Brain microvascular endothelial cell (primary cell): ENCODE measurements at regions not wholly inside any gene's neighbourhood (a gene's known extent, or its start where the extent isn't known, plus 50 kb on each side); places are given as distances from the start of the nearest gene placed in this dataset.
"Not testable (repeated sequence)": the region's sequence is repeated elsewhere in the genome, so short reads cannot be mapped to it uniquely, and the experiment has no call there.

Experiments
- DNase-seq: peaks from one replicate; pipeline ENCODE4 v3.0.0-alpha.2; 2020
- H3K27ac ChIP-seq: fragments of 250-450 bp; sonication (Bioruptor Pico); 2 replicates; pipeline ENCODE4 v1.5.1; 2020; ENCODE audit warnings: mild to moderate bottlenecking, moderate library complexity
- H3K27me3 ChIP-seq: fragments of 250-450 bp; sonication (Bioruptor Pico); replicated peaks from 2 replicates; pipeline ENCODE4 v1.5.1; 2020; ENCODE audit warnings: mild to moderate bottlenecking
- H3K36me3 ChIP-seq: fragments of 250-450 bp; sonication (Bioruptor Pico); replicated peaks from 2 replicates; pipeline ENCODE4 v1.5.1; 2020; ENCODE audit warnings: mild to moderate bottlenecking
- H3K4me3 ChIP-seq: 2 replicates; pipeline ENCODE4 v1.5.1; 2011; ENCODE audit warnings: low read depth, mild to moderate bottlenecking, control low read depth, low read length, moderate library complexity
- in situ Hi-C: cut with HindIII; loops from 2 replicates; pipeline ENCODE4 v1.10.0; 2017; ENCODE audit warnings: low sequenced_read_pairs, low pct_ligation_motif_present
- TF ChIP-seq, protein P1 (sequence below): IDR thresholded peaks from 2 replicates; pipeline ENCODE4 v1.5.1; 2011; ENCODE audit warnings: low read depth, mild to moderate bottlenecking, moderate library complexity, low read length, control low read depth, inconsistent platforms; ENCODE audit errors: missing control alignments

DNA sequence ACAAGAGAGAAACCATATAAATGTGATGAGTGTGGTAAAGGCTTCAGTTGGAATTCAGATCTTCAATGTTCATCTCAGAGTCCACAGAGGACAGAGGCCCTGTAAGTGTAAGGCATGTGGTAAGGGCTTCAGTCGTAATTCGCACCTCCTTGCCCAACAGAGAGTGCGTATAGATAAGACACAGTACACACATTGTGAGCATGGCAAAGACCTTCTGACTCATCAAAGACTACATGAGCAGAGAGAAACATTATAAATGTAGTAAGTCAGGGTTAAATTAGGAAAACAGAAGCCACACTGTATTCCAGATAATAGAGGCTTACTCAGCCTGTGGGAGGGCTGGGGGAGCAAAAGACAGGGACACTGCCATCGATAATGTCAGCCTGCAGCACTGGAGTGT, 98.1 kb upstream of the GPR39 start:
- H3K36me3 ChIP-seq, DNase-seq, H3K4me3 ChIP-seq, H3K27me3 ChIP-seq, in situ Hi-C loops, H3K27ac ChIP-seq: not testable (repeated sequence)

DNA sequence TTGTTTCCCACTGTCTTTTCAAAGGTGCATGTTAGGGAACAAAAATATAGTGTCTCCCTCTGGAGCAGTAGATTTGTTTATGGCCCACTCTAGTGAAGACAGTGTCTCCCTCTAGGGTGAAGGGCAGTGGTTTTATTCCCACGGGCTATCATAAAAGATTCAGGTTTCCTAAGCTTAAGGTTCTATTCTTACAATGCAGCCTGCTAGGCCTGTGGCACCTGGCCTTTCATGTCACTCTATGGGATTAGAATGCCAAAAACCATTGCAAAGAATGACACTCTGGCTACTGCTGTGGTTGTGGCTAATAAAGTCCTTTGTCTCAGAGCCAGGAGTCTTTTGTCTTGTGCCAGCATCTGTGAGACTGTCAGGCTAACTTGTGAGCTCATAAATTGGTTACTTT, 92.6 kb upstream of the GPR39 start:
- H3K27me3 ChIP-seq, in situ Hi-C loops: not testable (repeated sequence)

DNA sequence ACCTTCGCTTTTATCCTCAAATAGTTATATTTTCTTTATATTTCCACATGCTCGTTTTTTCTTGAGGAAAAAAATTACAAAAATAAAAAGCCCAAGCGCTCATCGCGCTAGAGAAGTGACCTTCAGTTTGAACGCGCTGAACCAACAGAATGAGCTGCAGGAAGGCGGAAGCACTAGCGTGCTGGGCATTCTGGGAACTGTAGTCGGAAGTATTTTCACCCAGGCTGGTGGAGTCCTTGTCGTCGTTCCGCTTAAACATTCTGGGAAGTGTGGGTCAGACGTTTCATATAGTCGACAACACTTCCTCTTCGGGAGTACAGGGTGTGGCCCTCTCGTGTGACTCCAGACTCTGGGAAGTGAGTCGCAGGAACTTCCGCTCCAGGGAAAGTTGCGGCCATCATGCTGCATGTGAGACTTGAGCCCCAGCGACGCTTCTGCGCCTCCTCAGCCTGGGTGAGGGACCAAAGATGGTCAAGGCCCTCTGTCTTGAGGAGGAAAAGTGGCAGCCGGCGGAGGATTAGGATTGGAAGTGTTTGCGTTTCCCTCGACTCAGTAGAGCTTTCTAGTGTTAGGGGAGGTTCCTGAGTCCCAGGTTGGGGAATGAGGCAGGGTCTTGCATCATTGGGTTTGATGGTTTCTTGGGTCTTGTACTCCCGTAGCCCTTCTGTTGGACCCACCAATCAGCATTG, 84.1 kb upstream of the GPR39 start:
- H3K27me3 ChIP-seq, H3K36me3 ChIP-seq, DNase-seq, in situ Hi-C loops, H3K4me3 ChIP-seq, H3K27ac ChIP-seq: not testable (repeated sequence)

More for the DNA sequence above, 92.6 kb upstream of the GPR39 start:
- H3K36me3 ChIP-seq, H3K4me3 ChIP-seq, DNase-seq, H3K27ac ChIP-seq: not testable (repeated sequence)

DNA sequence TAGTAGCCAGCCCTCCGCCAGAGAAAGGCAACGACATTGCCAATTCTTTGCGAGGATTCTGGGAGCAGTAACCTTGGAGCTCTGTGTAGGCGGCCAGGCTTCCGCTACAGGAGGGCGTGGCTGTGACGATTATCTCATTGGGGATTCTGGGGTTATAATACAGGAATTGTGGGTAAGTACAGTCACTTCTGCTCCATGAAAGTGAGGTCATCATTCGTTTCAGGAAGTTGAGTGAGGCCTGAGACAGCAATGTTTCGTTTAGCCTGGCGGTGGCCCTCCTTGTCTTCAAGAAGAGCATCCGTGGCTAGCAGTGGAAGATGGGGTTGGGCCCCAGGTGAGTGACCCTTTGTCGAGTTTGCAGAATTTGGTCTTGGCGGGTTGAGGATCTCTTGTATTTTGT, 79.5 kb upstream of the GPR39 start:
- DNase-seq, H3K27me3 ChIP-seq, H3K36me3 ChIP-seq, in situ Hi-C loops, H3K4me3 ChIP-seq, H3K27ac ChIP-seq: not testable (repeated sequence)

DNA sequence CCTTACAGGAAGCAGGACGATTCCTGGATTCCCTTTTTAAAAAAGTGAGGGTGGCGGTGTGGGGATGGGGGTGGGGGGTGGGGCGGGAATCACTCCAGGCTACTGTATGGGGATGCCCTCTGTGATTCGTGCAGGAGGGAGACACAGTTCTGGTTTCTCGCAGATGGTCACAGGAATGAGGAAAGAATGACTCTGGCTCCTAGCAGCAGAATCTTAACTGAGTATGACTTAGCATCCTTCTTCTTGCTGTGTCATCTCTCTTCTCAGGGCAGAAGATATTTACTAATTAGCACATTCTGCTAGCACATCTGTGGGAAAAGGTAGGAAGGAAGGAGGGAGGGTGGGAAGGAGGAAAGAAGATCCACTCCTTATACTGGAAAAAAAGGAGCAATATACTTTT, 78.8 kb upstream of the GPR39 start:
- H3K27me3 ChIP-seq, H3K36me3 ChIP-seq, H3K4me3 ChIP-seq, H3K27ac ChIP-seq, DNase-seq, in situ Hi-C loops: not testable (repeated sequence)

DNA sequence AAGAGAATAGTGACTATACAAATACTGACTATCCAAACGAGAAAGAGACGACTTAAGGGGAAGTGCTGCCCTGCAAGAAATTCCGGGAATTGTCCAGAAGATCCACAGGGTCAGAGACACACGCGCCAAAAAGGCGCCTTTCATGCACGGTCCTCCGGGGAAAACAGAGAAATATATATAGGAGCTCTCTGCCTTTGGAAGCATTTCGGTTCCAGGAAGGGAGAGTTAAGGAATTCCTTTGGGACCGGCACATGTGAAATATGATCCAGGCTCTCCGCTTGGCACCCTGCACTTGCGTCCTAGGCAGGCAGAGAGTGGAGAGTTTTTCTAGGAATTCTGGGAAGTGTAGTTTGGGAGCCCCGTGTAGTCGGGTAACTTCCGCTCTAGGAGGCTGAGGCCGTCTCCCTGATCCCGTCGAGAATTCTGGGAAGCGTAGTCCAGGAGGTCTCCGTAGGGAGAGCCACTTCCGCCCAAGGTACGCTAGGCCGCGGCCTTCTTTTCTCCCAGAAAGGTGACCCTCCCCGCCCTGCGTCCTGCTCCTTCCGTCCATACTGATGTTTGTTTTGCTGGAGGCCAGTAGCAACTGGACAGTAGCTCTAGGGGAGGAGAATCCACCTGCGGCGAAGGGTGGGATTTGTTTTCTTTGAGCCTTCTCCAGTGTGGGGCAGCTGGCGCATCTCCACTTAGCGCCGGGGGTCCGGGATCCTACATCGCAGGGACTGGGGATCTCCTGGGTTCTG, 69.4 kb upstream of the GPR39 start:
- Histone ChIP-seq H3K4me3 (peak overlapping the region; percentile 57), H3K27ac (peak overlapping the region; percentile 36)
- in situ Hi-C loops, H3K27me3 ChIP-seq, H3K36me3 ChIP-seq: not testable (repeated sequence)
- peak; percentile 90 for DNase-seq

DNA sequence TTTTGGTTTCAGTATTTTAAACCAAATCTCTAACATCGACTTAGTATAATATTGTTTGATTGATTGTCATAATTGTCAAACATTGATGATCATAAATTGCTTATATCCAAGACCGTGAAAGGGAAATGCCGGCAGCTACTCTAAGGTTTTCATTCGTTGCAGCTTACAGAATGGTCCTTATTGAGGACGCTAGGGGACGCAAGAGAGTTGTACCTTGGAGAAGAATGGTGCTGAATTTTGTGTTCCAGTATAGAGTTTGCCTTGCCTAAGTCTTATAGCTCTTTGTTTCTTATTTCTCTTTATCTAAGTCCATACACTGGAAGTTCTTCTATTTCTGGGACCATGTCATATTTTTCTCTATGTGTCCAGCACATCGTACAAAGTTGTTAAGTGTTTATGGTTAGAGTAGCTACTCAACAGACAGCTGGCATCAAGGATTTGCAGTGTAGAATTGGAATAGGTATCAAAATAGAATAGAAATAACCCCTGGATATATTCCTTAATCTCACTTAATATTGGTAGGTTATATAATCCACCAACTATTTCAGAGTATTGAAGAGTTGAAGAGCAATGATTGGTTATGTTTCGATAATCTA, 67.4 kb upstream of the GPR39 start:
- H3K27me3 ChIP-seq, H3K27ac ChIP-seq, H3K4me3 ChIP-seq, in situ Hi-C loops, H3K36me3 ChIP-seq: not testable (repeated sequence)
- DNase-seq = peak; percentile 66
- TF ChIP-seq, protein P1, sequence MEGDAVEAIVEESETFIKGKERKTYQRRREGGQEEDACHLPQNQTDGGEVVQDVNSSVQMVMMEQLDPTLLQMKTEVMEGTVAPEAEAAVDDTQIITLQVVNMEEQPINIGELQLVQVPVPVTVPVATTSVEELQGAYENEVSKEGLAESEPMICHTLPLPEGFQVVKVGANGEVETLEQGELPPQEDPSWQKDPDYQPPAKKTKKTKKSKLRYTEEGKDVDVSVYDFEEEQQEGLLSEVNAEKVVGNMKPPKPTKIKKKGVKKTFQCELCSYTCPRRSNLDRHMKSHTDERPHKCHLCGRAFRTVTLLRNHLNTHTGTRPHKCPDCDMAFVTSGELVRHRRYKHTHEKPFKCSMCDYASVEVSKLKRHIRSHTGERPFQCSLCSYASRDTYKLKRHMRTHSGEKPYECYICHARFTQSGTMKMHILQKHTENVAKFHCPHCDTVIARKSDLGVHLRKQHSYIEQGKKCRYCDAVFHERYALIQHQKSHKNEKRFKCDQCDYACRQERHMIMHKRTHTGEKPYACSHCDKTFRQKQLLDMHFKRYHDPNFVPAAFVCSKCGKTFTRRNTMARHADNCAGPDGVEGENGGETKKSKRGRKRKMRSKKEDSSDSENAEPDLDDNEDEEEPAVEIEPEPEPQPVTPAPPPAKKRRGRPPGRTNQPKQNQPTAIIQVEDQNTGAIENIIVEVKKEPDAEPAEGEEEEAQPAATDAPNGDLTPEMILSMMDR = peak; percentile 67

DNA sequence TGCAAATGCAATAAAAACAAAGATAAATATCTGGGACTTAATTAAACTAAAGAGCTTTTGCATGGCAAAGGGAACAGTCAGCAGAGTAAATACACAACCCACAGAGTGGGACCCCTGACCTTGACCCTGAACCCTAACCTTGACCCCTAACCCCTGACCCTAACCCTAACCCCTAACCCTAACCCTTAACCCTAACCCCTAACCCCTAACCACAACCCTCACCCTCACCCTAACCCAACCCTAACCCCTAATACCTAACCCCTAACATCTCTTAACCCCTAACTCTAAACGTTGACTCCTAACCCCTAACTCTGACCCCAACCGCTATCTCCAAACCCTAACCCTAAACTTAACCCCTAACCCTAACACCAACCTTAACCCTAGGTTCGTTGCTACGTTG, 64.9 kb upstream of the GPR39 start:
- H3K4me3 ChIP-seq, H3K27ac ChIP-seq, DNase-seq, in situ Hi-C loops, H3K27me3 ChIP-seq, H3K36me3 ChIP-seq: not testable (repeated sequence)

DNA sequence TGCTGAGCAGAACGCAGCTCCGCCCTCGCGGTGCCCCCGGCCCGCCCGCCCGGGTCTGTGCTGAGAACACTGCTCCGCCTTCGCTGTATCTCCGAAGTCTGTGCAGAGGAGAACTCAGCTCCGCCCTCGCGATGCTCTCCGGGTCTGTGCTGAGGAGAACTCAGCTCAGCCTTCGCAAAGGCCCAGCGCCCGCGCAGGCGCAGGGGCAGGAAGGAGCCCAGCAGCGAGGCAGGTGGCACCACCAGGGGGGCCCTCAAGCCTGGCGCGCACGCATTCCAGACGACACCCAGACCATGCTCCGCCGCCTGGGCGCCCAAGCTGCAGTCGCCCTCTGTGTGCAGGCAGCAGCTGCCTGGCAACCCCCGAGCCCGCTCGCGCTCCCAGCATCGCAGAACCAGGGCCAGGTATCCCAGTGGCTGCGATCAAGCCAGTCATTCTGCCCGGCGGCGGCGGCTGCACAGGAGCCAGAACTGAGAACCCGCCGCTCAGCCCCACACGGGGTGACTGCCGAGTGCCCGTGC, 64.1 kb upstream of the GPR39 start:
- H3K36me3 ChIP-seq, in situ Hi-C loops, H3K27me3 ChIP-seq, H3K27ac ChIP-seq: not testable (repeated sequence)
- H3K4me3 ChIP-seq = peak overlapping the region; percentile 48
- peak; percentile 34 for DNase-seq

DNA sequence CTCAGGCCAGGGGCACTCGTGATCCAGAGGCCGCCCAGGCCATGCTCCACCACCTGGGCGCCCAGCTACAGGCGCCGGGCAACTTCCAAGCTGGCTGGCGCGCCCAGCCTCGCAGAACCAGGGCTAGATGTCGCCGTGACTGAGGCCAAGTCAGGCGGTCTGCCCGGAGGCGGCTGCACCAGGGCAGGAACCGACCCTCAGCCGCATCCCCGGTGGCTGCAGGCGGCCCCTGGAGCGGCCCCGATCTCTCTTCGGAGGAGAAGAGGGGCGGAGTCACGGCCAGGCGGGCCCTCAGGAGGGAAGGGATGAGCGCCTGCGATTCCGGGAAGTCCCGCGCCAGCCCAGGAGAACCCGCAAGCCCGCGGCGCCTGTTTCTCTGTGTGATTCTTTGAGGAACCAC, 63.2 kb upstream of the GPR39 start:
- H3K27me3 ChIP-seq, H3K36me3 ChIP-seq, DNase-seq, H3K27ac ChIP-seq, in situ Hi-C loops: not testable (repeated sequence)
- H3K4me3 ChIP-seq = peak overlapping the region; percentile 47

DNA sequence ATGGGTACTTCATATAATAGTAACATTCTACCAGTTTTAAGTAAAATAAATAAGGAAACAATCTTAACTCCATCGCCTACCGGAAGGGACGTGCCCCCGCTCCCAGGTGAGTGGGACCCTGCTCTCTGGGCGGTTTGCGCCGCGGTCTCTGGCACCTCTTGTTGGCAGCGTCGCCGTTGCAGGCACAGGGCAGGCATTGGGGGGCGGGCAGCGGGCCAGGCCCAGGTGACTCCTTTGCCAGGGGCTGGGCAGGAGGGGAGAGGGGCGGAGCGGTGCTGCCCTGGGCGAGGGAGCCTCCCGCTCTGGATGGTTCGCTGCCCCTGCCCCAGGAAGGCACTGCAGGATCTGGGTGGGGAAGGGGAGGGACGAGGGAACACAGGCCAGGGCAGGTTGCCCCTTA, 55.6 kb upstream of the GPR39 start:
- H3K4me3 ChIP-seq, H3K27ac ChIP-seq, H3K27me3 ChIP-seq, DNase-seq, in situ Hi-C loops, H3K36me3 ChIP-seq: not testable (repeated sequence)

DNA sequence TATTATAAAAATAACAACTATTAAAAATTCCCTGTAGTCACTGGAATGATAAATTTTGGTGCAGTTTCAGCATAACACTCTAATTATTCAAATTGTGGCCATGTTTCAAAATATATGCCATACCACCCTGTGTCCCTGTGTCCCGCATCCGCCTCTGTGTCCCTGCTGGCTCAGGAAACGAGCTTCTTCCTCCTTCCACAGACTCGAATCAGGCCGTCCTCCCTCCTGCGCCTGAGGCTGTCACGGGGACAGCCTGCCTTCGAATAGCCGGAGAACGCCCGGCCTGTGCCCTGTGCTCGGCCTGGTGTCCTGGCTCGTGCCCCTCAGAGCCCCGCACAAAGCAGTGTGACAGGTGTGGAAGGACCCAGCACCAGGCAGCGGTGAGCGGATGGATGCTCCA, 55.1 kb upstream of the GPR39 start:
- in situ Hi-C loops, H3K36me3 ChIP-seq, H3K27ac ChIP-seq, H3K4me3 ChIP-seq, H3K27me3 ChIP-seq, DNase-seq: not testable (repeated sequence)

DNA sequence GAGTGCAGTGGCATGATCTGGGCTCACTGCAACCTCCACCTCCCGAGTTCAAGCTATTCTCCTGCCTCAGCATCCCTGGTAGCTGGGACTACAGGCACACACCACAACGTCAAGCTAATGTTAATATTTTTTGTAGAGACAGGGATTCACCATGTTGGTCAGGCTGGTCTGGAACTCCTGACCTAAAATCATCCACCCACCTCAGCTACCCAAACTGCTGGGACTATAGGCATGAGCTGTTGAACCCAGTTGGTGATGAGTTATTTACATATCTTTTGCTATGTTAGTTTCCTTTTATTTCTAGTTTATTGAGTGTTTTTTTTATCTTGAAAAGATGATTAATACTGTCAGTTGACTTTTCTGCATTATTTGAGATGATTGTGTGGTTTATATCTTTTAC, 53.3 kb upstream of the GPR39 start:
- in situ Hi-C loops, DNase-seq: not testable (repeated sequence)

More for the DNA sequence above, 53.3 kb upstream of the GPR39 start:
- not testable (repeated sequence) for H3K27me3 ChIP-seq, H3K36me3 ChIP-seq, H3K27ac ChIP-seq, H3K4me3 ChIP-seq
